Ammon's horn (tissue), 1 donor: ENCODE measurements at regions not wholly inside any gene's neighbourhood (a gene's known extent, or its start where the extent isn't known, plus 50 kb on each side); places are given as distances from the start of the nearest gene placed in this dataset.

ENCODE experiments used
- DNase-seq: peaks from one replicate; pipeline ENCODE4 v3.0.0-alpha.2; 2016; ENCODE audit warnings: low spot score

GRCh38 chr1:106677721-106678120 lies 378.8 kb upstream of the PRMT6 start:
- no peak for DNase-seq

DNA sequence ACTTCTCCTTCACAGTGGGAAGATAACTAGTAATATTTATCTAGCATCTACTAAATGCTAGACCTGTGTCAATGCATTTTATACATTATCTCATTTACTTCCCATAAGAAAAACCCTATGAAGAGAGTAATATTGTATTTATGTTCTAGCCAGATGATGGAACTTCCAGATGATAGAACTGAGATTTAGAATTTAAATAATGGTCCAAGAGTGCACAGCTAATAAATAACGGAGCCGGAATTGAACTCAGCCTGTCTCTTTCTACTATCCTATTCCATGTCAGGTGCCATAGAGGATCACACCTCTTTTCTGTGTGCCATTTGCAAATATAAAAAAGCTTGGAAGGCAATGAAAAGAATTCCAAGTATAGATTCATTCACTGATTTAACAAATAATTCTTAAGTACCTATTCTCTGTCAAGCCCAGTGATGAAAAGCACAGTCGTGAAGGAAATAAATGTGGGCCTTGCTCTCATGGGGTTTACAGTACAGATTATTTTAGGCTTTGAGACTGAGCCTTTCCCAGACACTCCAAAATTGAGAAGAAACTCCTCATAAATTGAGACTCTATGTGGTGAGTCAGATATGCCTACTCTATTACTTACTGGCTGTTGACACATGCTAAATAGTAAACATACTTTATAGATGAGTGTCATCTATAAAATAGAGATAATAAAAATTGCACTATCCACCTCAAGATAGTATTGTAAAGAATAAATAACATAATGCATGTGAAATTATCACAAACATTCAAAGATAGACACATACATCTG lies 378.0 kb upstream of the PRMT6 start:
- no peak for DNase-seq

DNA sequence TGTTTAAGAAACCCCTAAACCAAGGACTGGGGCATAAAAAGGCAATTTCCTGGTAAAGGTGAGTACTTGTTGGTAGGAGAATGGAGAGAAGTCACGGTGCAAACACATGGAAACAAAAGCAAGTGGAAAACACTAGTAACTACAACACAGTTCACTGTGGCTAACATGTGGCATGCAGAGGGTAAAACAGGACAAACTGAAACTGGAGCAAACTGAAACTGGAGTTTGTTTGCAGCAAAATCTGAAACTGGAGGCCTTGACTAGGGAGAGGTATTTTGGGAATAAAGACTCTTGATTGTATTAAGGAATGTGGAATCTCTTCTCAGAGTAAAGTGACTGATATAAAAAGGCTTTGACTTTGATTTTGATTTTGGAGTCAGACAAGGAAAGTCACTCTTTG lies 376.3 kb upstream of the PRMT6 start:
- DNase-seq: no peak

- no peak for DNase-seq
Measured at GRCh38 chr1:106680776-106681344, 375.6 kb upstream of the PRMT6 start.

DNA sequence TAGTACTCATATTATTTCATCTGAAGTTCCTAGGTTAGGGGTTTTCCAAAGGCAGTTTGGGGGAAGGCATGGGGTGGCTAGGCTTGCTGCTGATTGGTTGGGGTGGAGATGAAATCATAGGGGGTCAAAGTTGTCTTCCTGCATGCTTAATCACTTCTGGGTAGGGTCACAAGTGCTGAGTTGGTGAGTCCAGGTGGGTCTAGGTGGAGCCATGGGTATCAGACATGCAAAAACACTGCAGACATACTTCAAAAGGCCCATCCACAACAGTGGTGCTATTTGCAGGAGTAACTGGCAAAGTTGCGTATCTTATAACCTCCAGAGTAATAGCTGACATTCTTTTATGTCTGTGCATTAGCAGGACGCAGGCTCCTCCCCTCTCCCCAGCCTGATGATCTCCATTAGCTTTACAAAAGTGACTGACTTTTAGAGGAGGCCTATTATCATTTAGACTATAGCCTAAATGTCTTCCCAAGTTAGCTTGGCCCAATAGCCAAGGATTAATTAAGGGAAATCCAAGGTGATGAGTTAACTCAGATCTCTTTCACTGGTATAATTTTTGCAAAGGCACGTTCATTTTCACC lies 374.4 kb upstream of the PRMT6 start:
- DNase-seq: no peak

DNA sequence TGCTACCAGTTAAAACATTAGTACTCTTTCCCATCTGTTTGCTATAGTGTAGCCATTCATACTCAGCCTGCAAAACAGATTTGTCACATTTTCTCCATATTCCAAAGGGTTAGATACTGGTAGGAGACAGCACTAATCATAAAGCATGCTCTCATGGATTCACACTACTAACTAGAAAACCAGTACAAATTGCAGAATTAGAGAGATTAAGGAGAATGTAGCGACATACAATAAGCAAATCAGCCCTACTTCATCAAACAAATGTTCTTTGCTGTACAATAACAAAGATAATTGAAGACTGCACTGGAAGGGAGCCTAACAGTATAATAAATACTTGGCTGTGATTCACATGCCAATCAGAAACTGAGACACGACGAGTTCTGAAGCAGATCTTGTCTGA lies 368.0 kb upstream of the PRMT6 start:
- DNase-seq: no peak

DNA sequence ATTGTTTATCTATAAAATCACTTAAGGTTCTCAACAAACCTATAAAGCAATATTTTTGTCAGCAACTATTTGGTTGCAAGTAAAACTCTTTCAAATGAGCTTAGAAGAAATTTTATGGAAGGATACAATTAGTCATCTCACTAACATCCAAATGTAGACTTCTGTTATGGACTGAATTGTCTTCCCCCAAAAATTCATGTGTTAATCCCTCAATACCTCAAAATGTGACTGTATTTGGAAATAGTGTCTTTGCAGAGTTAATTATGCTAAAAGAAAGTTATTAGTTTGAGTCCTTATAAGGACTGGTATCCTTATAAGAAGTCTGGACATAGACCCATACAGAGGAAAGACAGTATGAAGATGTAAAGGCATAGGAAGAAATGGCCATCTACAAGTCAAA lies 357.8 kb upstream of the PRMT6 start:
- no peak for DNase-seq

- DNase-seq: no peak
Measured at GRCh38 chr1:106699433-106699832, 357.0 kb upstream of the PRMT6 start.

DNA sequence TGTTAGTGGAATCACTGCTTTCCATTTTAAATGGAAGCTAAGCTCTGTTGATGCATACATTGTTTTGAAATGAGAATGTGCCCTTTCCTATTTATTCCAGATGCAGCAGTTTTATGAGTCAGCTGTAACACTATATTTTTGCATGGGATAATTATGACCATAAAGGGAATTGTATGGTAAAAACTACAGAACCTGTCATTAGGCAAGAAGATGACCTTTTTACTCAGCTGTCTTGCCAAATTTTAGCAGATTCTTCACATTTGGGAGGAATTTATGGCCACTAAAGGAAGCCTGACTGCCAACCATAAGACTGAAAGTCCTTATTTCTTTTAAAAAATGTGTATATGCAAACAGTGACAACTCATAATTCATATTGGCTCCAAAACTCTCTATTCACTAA lies 356.3 kb upstream of the PRMT6 start:
- no peak for DNase-seq

DNA sequence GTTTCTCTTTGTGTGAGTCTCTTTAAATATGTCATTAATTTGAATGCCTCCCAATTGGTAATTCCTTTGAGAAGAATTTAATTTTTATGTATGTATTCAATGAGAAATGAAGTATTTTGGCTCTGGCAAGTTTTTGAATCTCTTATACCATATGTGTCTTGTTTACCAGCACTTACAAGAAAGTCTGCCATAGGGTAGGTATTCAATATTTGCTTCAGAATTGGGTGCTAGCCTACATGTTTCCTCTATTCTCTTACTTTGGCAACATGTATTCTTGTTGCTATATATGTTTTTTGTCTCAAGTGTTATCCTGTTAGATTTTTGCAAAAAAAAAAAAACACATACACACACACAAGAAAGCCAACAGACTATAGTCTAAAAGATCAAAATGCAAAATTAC lies 350.5 kb upstream of the PRMT6 start:
- DNase-seq: no peak

- no peak for DNase-seq
Measured at GRCh38 chr1:106717591-106717990, 338.9 kb upstream of the PRMT6 start.

- peak; percentile 23 for DNase-seq
Measured at GRCh38 chr1:106721790-106722189, 334.7 kb upstream of the PRMT6 start.

- no peak for DNase-seq
Measured at GRCh38 chr1:106722466-106722865, 334.0 kb upstream of the PRMT6 start.

DNA sequence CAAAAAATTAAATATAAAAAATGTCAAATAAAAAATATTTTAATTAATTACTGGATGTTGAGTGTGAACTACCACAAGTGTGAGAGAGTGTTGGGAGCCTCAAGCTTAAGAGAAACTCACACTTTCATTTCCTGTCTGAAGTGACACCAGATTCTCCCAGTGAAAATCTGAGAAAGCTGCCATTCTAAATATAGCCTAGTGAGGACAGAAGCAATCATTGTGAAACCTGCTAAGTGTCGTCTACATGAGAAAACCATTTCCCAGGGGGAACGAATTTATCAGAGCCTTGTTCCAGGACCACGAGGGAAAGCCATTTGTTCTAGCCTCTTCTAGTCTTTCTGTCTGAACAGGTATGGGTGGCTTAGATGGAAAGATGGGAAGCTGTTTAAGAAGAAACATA lies 329.3 kb upstream of the PRMT6 start:
- DNase-seq: no peak

GRCh38 chr1:106746448-106747085 lies 309.9 kb upstream of the PRMT6 start:
- DNase-seq: no peak

DNA sequence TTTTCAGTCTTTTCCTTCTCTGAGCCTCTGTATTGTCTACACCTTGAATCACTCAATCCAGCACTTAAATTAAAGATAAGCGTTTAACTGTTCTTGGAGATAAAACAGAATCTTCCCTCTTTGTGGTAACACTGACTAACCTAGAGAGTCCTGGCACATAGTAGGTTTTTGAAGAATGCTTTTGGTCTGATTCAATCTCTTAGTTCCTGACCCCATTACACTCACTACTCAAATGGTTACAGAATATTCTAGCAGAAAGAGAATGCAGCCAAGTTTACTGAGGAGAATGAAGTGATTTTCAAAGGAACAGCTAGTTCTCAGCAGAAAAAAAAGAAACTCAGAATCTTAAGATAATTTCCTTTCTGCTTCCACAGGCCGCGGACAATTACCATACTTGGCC lies 309.2 kb upstream of the PRMT6 start:
- DNase-seq: no peak

DNA sequence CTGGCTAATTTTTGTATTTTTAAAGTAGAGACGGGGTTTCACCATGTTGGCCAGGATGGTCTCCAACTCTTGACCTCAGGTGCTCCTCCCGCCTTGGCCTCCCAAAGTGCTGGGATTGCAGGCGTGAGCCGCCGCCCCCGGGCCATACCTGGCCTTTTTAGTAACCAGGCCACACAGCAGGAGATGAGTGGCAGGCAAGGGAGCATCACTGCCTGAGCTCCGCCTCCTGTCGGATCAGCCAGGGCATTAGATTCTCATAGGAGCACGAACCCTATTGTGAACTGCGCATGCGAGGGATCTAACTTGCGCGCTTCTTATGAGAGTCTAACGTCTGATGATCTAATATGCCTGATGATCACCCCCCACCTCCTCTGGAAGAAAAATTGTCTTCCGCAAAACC lies 308.7 kb upstream of the PRMT6 start:
- DNase-seq: no peak

GRCh38 chr1:106748606-106749005 lies 307.9 kb upstream of the PRMT6 start:
- no peak for DNase-seq

- no peak for DNase-seq
Measured at GRCh38 chr1:106749491-106749890, 307.0 kb upstream of the PRMT6 start.

DNA sequence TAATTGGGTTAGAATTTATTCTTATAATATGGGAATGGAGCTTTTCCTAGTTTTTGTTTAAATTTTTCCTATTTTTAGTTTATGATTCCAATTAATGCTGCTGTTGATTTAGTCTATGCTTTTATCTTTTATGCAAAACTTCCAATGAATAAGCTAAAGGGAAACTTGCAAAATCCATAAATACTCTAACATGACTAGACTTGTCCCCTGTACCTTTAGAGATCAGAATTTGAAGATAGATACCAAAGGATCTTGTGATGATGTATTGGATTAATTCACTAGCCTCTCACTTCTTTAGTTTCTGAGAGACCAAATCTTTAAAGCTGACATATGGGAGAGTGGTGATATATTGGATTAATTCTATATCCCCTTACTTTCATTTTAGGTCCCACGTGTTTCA lies 306.6 kb upstream of the PRMT6 start:
- DNase-seq: no peak

- DNase-seq: no peak
Measured at GRCh38 chr1:106751002-106751401, 305.5 kb upstream of the PRMT6 start.

GRCh38 chr1:106753066-106753465 lies 303.4 kb upstream of the PRMT6 start:
- no peak for DNase-seq

DNA sequence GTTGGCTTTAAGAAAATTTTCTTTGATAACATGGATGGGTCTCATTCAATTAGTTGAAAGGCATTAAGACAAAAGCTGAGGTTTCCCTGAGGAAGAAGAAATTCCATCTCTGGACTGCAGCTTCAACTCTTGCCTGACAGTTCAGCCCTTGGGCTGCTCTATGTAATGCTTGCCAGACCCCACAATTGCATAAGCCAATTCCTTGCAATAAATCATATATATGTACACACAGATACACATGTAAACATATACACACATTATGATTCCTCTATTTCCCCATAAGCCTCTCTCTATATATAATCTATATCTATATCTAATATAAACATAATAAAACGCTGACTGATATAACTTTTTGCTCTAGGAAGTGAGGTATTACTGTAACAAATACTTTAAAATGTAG lies 301.5 kb upstream of the PRMT6 start:
- no peak for DNase-seq
